Kidney (tissue), 13 donors: ENCODE measurements at regions not wholly inside any gene's neighbourhood (a gene's known extent, or its start where the extent isn't known, plus 50 kb on each side); places are given as distances from the start of the nearest gene placed in this dataset.

ENCODE experiments used
- DNase-seq, 5 donors: peaks; one replicate each; pipeline ENCODE4 v3.0.0-alpha.2; 2013 to 2020
- FAIRE-seq: peaks from 2 replicates; lab custom pipeline; 2012; peaks lifted over from hg19 to GRCh38; lab: Jason Lieb, UNC
- H3K27ac ChIP-seq, 2 donors: one replicate each; pipeline ENCODE4 v1.7.0; 2013; ENCODE audit warnings: low read depth in 2 of 2, low read length in 2 of 2, inconsistent platforms in 1 of 2
- H3K27me3 ChIP-seq: one replicate; pipeline ENCODE4 v1.7.1; 2013; ENCODE audit warnings: low read length, inconsistent platforms; ENCODE audit not compliant: control insufficient read depth, insufficient read depth
- H3K36me3 ChIP-seq, 3 donors: one replicate each; pipeline versions ENCODE4 v1.7.0 to v1.7.1; 2013; ENCODE audit warnings: low read length in 3 of 3, control low read depth in 1 of 3, inconsistent platforms in 1 of 3; ENCODE audit not compliant: insufficient read depth in 3 of 3, control insufficient read depth in 2 of 3
- H3K4me1 ChIP-seq, 3 donors: one replicate each; pipeline versions ENCODE4 v1.7.0 to v1.7.1; 2013; ENCODE audit warnings: low read length in 3 of 3, inconsistent platforms in 1 of 3, low read depth in 1 of 3; ENCODE audit not compliant: control insufficient read depth in 2 of 3, insufficient read depth in 2 of 3
- H3K4me3 ChIP-seq, 3 donors: one replicate each; pipeline versions ENCODE4 v1.7.0 to v1.8.1; 2013; ENCODE audit warnings: low read length in 3 of 3, control low read depth in 1 of 3, inconsistent platforms in 1 of 3
- H3K9ac ChIP-seq, 3 donors: one replicate each; pipeline versions ENCODE4 v1.7.0 to v1.7.1; 2013; ENCODE audit warnings: low read length in 3 of 3, control low read depth in 1 of 3, inconsistent platforms in 1 of 3
- H3K9me3 ChIP-seq, 3 donors: one replicate each; pipeline versions ENCODE4 v1.7.0 to v1.7.1; 2013; ENCODE audit warnings: low read length in 3 of 3, control low read depth in 1 of 3, inconsistent platforms in 1 of 3; ENCODE audit not compliant: control insufficient read depth in 2 of 3, insufficient read depth in 1 of 3
- intact Hi-C: fragments of 100-400 bp; cut with DNase I; formaldehyde crosslinking; loops from one replicate; pipeline ENCODE4 v1.11.1; 2022
- TF ChIP-seq, protein P1 (sequence below): IDR thresholded peaks from 3 replicates; pipeline ENCODE4 v1.5.1; 2012; ENCODE audit warnings: mild to moderate bottlenecking, moderate library complexity, borderline replicate concordance; ENCODE audit not compliant: insufficient read depth; ENCODE audit errors: extremely low read depth
- donor health status: control.
- donor health status: control.
- donor health status: control.
- donor health status: control.
- donor health status: control.
- donor health status: DM: yes; HTN: yes; CAD: no.
- donor health status: Normal renal cell carcinoma (clear cell type).

DNA sequence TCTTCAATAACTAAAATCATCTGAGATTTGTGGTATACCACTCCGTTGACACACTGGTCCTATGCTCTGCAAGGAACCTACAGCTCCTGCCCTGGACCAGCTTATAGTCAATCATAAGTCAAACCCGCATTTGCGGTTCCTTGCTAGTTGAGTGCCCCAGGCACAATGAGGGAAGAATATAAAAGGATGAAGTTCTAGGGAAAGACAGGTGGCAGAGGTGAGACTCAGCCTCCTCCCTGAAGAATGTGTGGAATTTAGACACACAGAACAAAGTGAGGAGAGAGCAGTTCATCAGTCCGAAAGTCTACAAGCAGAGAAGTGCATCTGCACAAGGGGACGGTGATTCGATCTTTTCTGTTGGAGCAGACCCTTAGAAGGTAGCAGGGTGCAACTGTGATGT, 615.0 kb upstream of the FANCL start:
- TF ChIP-seq, protein P1, sequence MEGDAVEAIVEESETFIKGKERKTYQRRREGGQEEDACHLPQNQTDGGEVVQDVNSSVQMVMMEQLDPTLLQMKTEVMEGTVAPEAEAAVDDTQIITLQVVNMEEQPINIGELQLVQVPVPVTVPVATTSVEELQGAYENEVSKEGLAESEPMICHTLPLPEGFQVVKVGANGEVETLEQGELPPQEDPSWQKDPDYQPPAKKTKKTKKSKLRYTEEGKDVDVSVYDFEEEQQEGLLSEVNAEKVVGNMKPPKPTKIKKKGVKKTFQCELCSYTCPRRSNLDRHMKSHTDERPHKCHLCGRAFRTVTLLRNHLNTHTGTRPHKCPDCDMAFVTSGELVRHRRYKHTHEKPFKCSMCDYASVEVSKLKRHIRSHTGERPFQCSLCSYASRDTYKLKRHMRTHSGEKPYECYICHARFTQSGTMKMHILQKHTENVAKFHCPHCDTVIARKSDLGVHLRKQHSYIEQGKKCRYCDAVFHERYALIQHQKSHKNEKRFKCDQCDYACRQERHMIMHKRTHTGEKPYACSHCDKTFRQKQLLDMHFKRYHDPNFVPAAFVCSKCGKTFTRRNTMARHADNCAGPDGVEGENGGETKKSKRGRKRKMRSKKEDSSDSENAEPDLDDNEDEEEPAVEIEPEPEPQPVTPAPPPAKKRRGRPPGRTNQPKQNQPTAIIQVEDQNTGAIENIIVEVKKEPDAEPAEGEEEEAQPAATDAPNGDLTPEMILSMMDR, result no peak
- H3K9ac ChIP-seq, result no peak overlapping the region
- H3K4me3 ChIP-seq, result no peak overlapping the region
- intact Hi-C loops, result no loop called here
- no peaks in the 10 kb centered on the region for H3K9me3 ChIP-seq
- no peaks in the 10 kb centered on the region for H3K36me3 ChIP-seq
- H3K4me1 ChIP-seq, result no peaks in the 10 kb centered on the region
- no peak for DNase-seq
- FAIRE-seq, result no peak
- no peaks in the 10 kb centered on the region for H3K27me3 ChIP-seq
- no peak overlapping the region for H3K27ac ChIP-seq

DNA sequence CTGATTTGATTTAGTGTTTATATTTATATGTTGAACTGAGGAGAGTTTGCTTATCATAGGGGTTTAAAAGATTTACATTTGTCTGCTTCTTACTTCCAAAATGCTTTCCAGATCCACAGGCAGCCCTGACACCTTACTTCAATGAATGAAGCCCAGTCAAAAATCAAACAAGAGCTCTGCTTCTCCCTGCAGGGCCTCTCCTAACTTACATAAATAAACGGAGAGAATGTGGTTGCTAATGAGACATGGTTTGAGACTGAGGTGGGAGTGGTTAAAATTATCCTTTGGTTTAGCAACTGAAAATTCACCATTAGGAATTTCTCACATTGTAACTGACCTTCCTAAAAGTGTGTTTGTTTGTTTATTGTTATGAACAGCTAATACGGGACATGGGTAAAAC, 612.3 kb upstream of the FANCL start:
- Histone ChIP-seq H3K36me3 (no peaks in the 10 kb centered on the region), H3K9me3 (no peaks in the 10 kb centered on the region), H3K4me1 (no peaks in the 10 kb centered on the region), H3K27ac (no peak overlapping the region), H3K27me3 (no peaks in the 10 kb centered on the region), H3K9ac (no peak overlapping the region), H3K4me3 (no peak overlapping the region)
- intact Hi-C loops, result no loop called here
- DNase-seq, result no peak
- no peak for FAIRE-seq
- TF ChIP-seq, protein P1, result no peak

DNA sequence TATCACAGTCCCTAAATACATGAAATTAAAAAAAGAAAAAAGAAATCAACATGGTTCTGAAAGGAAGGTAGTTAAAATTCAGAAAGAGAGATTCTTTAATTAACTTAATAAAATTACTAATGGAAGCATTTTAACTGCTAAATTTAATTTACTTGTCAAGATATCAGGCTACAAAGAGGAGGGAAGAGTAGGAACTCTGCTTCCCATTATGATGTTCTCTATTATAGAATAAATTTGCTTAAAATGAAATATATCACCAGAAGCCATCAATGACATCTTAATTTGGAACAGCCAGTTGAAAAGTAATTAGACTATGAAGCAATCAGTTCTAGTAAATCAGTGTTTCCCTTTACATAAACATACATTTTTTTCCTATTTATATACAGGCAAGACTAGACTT, 611.8 kb upstream of the FANCL start:
- H3K9me3 ChIP-seq, result no peaks in the 10 kb centered on the region
- no peaks in the 10 kb centered on the region for H3K27me3 ChIP-seq
- no peaks in the 10 kb centered on the region for H3K36me3 ChIP-seq
- H3K4me3 ChIP-seq, result no peak overlapping the region
- H3K27ac ChIP-seq, result no peak overlapping the region
- H3K9ac ChIP-seq, result no peak overlapping the region
- TF ChIP-seq, protein P1, result no peak
- FAIRE-seq, result no peak
- no peak for DNase-seq
- no peaks in the 10 kb centered on the region for H3K4me1 ChIP-seq
- intact Hi-C loops, result no loop called here

- H3K9ac ChIP-seq, result no peak overlapping the region
- no peaks in the 10 kb centered on the region for H3K4me1 ChIP-seq
- H3K27ac ChIP-seq, result no peak overlapping the region
- DNase-seq, result no peak
- TF ChIP-seq, protein P1, result no peak
- H3K9me3 ChIP-seq, result no peaks in the 10 kb centered on the region
- no peaks in the 10 kb centered on the region for H3K27me3 ChIP-seq
- no peak for FAIRE-seq
- H3K4me3 ChIP-seq, result no peak overlapping the region
- H3K36me3 ChIP-seq, result no peaks in the 10 kb centered on the region
- intact Hi-C loops, result no loop called here
Observed at GRCh38 chr2:58852243-58852642, 611.1 kb upstream of the FANCL start.
